ENCODE measurements at regions not wholly inside any gene's neighbourhood (a gene's known extent, or its start where the extent isn't known, plus 50 kb on each side); places are given as distances from the start of the nearest gene placed in this dataset.

GRCh38 chr18:28390022-28390421 is 213.1 kb upstream of the CDH2 start:
- no peaks in the 10 kb centered on the region for H3K79me2 ChIP-seq (ENCODE audit: control insufficient read depth in 1 of 2, insufficient read depth in 2 of 2, low read length in 2 of 2)
- POLR2A ChIA-PET (ENCODE audit: partially characterized antibody): no interaction called here

More at GRCh38 chr18:28390022-28390421, 213.1 kb upstream of the CDH2 start:
- no peaks in the 10 kb centered on the region for H3K4me1 ChIP-seq (replicated peaks in 1 of 4; ENCODE audit: control insufficient read depth in 3 of 4, insufficient read depth in 4 of 4, low read length in 3 of 4)
- FAIRE-seq (no peak), DNase-seq (ENCODE audit: low read depth in 1 of 2, low spot score in 2 of 2) (no peak)
- H3K79me1 ChIP-seq (ENCODE audit: low read depth, low read length): no peaks in the 10 kb centered on the region
- H3K14ac ChIP-seq (ENCODE audit: insufficient read length): no peak overlapping the region
- no peaks in the 10 kb centered on the region for H3K27me3 ChIP-seq (replicated peaks in 1 of 4; ENCODE audit: control insufficient read depth in 3 of 4, extremely low read depth in 1 of 4, insufficient read depth in 3 of 4, low read length in 3 of 4)
- H3K23ac ChIP-seq (ENCODE audit: insufficient read length): no peak overlapping the region
- H3K9me3 ChIP-seq (ENCODE audit: insufficient read depth in 2 of 2, low read depth in 1 of 2, low read length in 1 of 2): peaks cover 0 to 7% of the 10 kb centered on the region in 2 experiments; a peak in 2 of 4 replicates
- no peak overlapping the region for H4K8ac ChIP-seq (ENCODE audit: extremely low read depth, insufficient read depth, low read length)
- no peak overlapping the region for H3K27ac ChIP-seq (ENCODE audit: low read depth, low read length)
- H3K36me3 ChIP-seq (ENCODE audit: control insufficient read depth in 2 of 4, insufficient read depth in 4 of 4, low read length in 3 of 4): no peaks in the 10 kb centered on the region
- CTCF ChIA-PET (ENCODE audit: partially characterized antibody): no interaction called here
- H4K20me1 ChIP-seq (replicated peaks in 1 of 2; ENCODE audit: control insufficient read depth in 1 of 2, insufficient read depth in 2 of 2, low read length in 2 of 2): no peaks in the 10 kb centered on the region
- no peak overlapping the region for H3K4me3 ChIP-seq (ENCODE audit: extremely low read depth in 1 of 4, insufficient read depth in 2 of 4, low read depth in 3 of 4, low read length in 4 of 4)
- H3K9ac ChIP-seq (replicated peaks in 1 of 4; ENCODE audit: extremely low read depth in 1 of 4, low read depth in 3 of 4, low read length in 3 of 4): no peak overlapping the region
- H3K18ac ChIP-seq (ENCODE audit: extremely low read depth, low read length): no peak overlapping the region
- no peak overlapping the region for H2AFZ ChIP-seq (ENCODE audit: low read length)
- no peak overlapping the region for H2AK5ac ChIP-seq (ENCODE audit: low read depth, low read length)
- H4K91ac ChIP-seq (replicated peaks; ENCODE audit: insufficient read length, low read length): no peak overlapping the region
- H3K4me2 ChIP-seq (ENCODE audit: insufficient read depth in 1 of 2, low read depth in 2 of 2, low read length in 2 of 2): no peak overlapping the region
- H3K23me2 ChIP-seq (ENCODE audit: low read depth, low read length): no peaks in the 10 kb centered on the region
- TF ChIP-seq POLR2AphosphoS5 (IDR thresholded peaks at IDR 0.05; ENCODE audit: low read depth, low read length): no peak
- no peak for TF ChIP-seq EGR1 (IDR thresholded peaks at IDR 0.05; ENCODE audit: borderline replicate concordance, low read depth, low read length)
- no peak for TF ChIP-seq CTBP2 (IDR thresholded peaks at IDR 0.05; ENCODE audit: borderline replicate concordance, insufficient read depth, insufficient read length, low read length)
- TF ChIP-seq SRF (IDR thresholded peaks at IDR 0.05; ENCODE audit: low read depth, low read length): no peak
- TF ChIP-seq TAF7 (optimal IDR thresholded peaks at IDR 0.05; ENCODE audit: borderline replicate concordance, low read depth, low read length): no peak
- no peak for TF ChIP-seq CBX5 (IDR thresholded peaks at IDR 0.05; ENCODE audit: low read depth, low read length)
- no peak for TF ChIP-seq JUND (IDR thresholded peaks at IDR 0.05; ENCODE audit: low read length)
- TF ChIP-seq KDM5A (IDR thresholded peaks at IDR 0.05; ENCODE audit: low read length): no peak
- TF ChIP-seq SIX5 (IDR thresholded peaks at IDR 0.05; ENCODE audit: low read depth, low read length): no peak
- no peak for TF ChIP-seq E2F6 (IDR thresholded peaks at IDR 0.05)
- TF ChIP-seq SUZ12 (IDR thresholded peaks at IDR 0.05; ENCODE audit: low read length): no peak
- TF ChIP-seq ATF3 (IDR thresholded peaks at IDR 0.05; ENCODE audit: insufficient read depth, low read depth, low read length): no peak
- TF ChIP-seq CBX8 (IDR thresholded peaks at IDR 0.05; ENCODE audit: borderline replicate concordance, low read depth, low read length): no peak
- TF ChIP-seq RNF2 (IDR thresholded peaks at IDR 0.05; ENCODE audit: borderline replicate concordance, low read depth, low read length, missing control alignments, poor library complexity, severe bottlenecking): no peak
- no peak overlapping the region for H2BK120ac ChIP-seq (replicated peaks; ENCODE audit: low read depth, low read length)
- no peak overlapping the region for H3K56ac ChIP-seq (replicated peaks; ENCODE audit: insufficient read length, low read depth, low read length)
- no peak overlapping the region for H3K4ac ChIP-seq (replicated peaks; ENCODE audit: insufficient read length, low read depth, low read length)
- H4K5ac ChIP-seq (ENCODE audit: insufficient read length, low read depth, low read length): no peak overlapping the region
- H2BK12ac ChIP-seq (ENCODE audit: low read depth, low read length): no peak overlapping the region
- no peak overlapping the region for H2BK15ac ChIP-seq (ENCODE audit: low read length)
- H2BK5ac ChIP-seq (ENCODE audit: low read depth, low read length): no peak overlapping the region
- H2BK20ac ChIP-seq (ENCODE audit: low read length): no peak overlapping the region
